Activated CD4-positive, CD25-positive, alpha-beta regulatory T cell treated with anti-CD3 and anti-CD28 coated beads, Interleukin-2, amount 50 U/mL, for 24 hours (primary cell): ENCODE measurements at regions not wholly inside any gene's neighbourhood (a gene's known extent, or its start where the extent isn't known, plus 50 kb on each side); places are given as distances from the start of the nearest gene placed in this dataset.

ENCODE experiments used
- ATAC-seq, 2 donors: fragments of 150-1000 bp; cut with Tn5 transposase; one replicate each; pipeline ENCODE4 v1.10.0; 2021; ENCODE audit warnings: mild to moderate bottlenecking in 1 of 2, moderate library complexity in 1 of 2

- no peak for ATAC-seq
Observed at GRCh38 chr2:219961947-219962498, 334.6 kb downstream of the SLC4A3 start.

DNA sequence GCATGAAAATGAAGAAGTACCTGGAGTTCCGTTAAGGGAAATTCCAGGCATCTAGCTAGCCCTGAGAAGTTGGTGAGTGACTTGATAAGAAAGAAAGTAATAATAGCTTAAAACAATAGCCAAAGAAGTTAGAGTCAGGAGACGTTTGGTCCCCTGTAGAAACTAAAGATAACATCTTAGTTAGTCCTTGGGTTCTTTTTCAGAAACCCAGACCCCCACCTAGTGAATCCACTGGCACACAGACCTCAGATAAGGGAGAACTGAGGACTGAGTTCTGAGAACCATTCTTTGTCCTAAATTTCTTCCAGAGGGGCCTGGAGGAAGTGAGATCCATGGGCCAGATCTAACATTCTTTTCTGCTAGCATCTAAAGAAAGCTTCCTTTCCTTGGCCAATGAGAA lies 335.4 kb downstream of the SLC4A3 start:
- ATAC-seq: no peak

DNA sequence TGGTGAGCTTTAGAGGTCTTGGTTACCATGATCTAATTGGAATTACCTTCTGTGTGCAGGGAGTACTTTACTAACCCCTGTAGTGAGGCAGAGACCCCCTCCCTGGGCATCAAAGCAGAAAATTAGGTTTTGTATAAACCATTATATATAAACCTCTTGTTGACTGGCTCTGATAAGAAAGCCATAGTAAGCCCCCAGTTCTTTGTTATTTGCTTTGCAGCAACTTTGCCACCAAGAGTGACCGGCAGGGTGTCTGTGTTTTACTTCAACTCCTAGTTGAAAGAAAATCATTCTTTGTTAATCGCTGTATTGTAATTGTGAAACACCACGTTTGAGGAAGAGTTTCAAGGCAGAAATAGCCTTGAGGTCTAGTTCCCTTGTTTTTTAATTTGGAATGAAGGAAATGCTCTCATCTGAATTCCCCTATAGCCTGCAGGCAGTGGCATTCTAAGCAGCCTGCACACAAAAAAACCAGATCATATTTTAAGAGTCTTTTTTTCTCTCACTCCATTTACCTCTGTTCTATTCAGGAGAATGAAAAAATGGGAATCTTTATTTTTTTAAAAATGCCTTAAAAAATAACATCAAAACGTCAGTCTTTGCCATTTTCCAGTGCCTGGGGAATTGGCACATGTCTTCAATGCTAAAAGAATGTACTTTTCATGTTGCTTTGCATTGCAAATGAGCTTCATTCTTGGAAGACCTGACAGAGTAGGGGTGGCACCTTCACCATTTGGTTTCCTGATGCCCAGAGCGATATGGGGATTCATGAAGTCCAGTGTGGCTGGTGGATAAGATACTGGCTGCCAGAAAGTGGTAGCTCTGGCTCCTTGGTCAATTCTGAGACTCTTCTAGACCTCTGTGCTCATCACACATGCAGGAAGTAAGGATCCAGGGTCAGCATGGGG lies 338.1 kb downstream of the SLC4A3 start:
- ATAC-seq: no peak

GRCh38 chr2:219967247-219968245 lies 340.1 kb downstream of the SLC4A3 start:
- ATAC-seq: no peak

GRCh38 chr2:219968685-219969345 lies 341.4 kb downstream of the SLC4A3 start:
- no peak for ATAC-seq

DNA sequence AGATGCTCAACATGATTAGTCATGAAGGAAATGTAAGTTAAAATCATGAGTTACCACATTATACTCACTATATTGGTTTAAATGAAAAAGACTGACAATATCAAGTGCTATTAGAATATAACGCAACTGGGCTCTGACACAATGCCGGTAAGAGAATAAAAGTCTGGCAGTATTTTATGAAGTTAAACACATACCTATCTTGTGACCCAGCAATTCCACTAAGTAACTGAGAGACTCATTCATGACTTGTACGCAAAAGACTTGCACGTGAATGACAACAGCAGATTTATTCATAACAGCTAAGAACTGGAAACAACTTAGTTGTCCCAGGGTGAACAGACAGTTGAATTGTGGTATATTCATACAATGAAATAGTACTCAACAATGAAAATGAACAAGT lies 342.1 kb downstream of the SLC4A3 start:
- no peak for ATAC-seq

- ATAC-seq: no peak
Observed at GRCh38 chr2:219973136-219973535, 345.7 kb downstream of the SLC4A3 start.

- ATAC-seq: no peak
Observed at GRCh38 chr2:219976871-219977270, 349.4 kb downstream of the SLC4A3 start.

DNA sequence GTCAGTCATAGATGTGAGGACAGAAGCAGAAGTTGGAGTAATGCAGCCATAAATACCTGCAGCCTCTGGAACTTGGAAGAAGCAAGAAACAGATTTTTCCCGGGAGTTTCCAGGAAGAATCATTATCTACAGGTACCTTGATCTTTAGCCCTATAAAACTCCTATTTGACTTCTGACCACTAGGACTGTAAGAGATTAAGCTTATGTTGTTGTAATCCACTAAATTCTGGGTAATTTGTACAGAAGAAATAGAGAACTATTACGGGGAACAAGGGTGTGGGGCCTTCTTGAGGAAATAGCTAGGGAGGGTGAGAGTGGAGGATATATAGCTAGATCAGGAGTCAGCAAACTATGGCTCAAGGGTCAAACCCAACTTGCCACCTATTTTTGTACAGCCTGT lies 353.2 kb downstream of the SLC4A3 start:
- ATAC-seq: no peak

- no peak for ATAC-seq
Observed at GRCh38 chr2:219983836-219984235, 356.4 kb downstream of the SLC4A3 start.

GRCh38 chr2:219985017-219985416 lies 357.6 kb downstream of the SLC4A3 start:
- ATAC-seq: no peak

DNA sequence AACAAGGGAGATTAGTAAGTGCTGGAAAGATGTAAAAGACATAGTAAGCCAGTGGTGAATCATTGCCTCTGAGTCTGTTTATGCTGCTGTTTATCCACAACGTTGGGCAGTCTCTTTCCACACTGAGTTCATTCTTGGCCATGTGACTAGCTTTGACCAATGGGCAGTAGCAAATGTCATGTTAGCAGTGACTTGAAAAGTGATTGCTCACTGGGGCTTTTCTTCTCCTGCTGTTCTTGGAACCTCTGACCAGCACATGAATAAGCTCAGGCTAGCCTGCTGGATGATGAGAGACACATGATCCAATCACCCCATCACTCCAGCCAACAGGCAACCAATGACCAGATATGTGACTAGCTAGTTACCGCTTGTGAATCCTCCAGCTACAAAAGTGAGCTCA lies 360.4 kb downstream of the SLC4A3 start:
- no peak for ATAC-seq

- no peak for ATAC-seq
Observed at GRCh38 chr2:219989744-219990143, 362.3 kb downstream of the SLC4A3 start.

- ATAC-seq: no peak
Observed at GRCh38 chr2:219991116-219991515, 363.7 kb downstream of the SLC4A3 start.

DNA sequence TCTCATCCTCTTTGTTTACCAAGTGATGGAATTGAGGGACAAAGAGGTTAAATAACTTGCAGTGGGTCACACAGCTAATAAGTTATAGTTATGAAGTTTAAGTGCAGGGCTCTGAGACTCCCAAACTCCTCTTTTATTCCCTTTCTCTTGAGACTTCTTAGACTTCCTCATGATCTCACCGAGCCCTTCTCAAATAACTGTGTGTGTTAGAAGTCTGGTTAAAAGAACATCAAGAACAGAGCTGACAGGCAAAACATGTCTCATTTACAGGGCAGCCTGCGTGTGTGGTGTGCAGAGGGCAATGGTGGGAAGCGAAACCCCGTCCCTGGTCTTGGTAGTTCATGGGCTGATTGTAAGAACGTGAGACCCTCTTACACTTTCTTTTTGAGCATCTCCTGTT lies 368.0 kb downstream of the SLC4A3 start:
- ATAC-seq: no peak

- ATAC-seq: no peak
Observed at GRCh38 chr2:219995991-219996765, 368.7 kb downstream of the SLC4A3 start.

DNA sequence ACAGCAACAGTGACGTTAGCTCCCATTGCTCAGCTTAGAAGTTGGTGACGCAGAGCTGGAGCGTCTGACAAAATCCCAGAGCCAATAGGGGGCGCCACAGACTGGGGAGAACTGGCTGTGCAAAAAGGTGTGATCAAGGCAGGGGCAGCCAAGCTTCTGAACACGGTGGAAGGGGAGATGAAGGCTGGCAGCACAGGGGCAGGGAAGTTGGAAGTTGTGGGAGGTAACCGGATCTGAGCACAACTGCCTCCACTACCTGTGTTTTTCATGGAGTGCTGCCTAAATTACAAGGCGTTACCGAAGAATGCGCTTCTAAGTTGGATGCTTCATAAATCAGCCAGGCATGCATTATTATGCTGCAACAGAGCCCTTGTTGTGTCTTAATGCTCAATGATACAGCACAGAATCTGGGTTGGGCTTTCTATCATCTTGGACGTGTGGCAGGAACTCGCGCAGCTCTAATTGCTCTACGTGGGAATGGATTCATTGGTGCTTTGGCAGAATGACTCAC lies 370.0 kb downstream of the SLC4A3 start:
- ATAC-seq: no peak

DNA sequence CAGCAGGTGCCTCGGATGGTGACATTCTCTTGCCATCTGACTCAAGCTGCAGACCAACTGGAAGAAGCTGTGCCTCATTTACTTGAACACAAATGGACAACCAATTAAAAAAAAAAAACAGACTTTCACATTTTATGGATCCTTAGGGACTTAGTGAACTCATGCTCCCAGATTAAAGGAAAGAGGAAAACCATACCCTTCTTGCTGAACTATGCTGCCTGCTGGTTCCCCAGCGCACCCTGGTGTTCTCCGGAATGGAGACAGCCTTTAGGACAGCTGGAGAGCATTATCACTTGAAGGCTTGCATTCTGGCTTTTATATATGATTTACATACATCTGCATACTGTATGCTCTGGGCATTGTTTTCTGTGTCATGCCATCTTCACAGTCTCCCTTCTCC lies 370.7 kb downstream of the SLC4A3 start:
- ATAC-seq: no peak

- no peak for ATAC-seq
Observed at GRCh38 chr2:219998714-219999227, 371.3 kb downstream of the SLC4A3 start.

DNA sequence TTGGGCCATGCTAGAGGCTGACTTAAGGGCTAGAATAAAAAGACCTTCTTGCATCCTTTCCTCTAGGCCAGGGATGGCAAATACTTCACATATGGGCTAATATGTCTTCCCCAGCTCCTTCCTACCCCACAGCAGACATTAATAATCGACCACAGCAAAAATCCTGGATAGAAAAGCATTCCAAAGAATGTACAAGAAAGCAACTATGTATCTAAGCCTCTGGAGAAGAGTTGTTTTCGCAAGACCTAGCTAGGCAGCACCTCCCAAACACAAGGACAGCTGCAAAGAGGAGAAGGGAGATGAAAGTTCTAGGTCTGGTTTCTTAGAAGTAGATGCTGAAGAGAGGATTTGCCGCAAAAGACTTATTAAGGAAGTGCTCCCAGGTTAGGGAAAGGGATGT lies 372.6 kb downstream of the SLC4A3 start:
- ATAC-seq: no peak

GRCh38 chr2:220000586-220000985 lies 373.2 kb downstream of the SLC4A3 start:
- ATAC-seq: no peak
